CD14-positive monocyte (primary cell): ENCODE measurements at regions not wholly inside any gene's neighbourhood (a gene's known extent, or its start where the extent isn't known, plus 50 kb on each side); places are given as distances from the start of the nearest gene placed in this dataset.

Source experiments
- DNase-seq, 3 donors: peaks; one replicate each; pipeline ENCODE4 v3.0.0-alpha.2; 2011 to 2022
- H2AFZ ChIP-seq: 2 replicates; pipeline ENCODE4 v1.6.0; 2012; ENCODE audit warnings: mild to moderate bottlenecking, low read depth, low read length, inconsistent platforms; ENCODE audit not compliant: insufficient read depth, poor library complexity, severe bottlenecking
- H3K27ac ChIP-seq, 2 donors: 1 replicate in 1 of 2; 2 replicates in 1 of 2; pipeline ENCODE4 v1.5.1; 2012 to 2013; ENCODE audit warnings: low read length in 2 of 2, control low read depth in 1 of 2, inconsistent platforms in 1 of 2, low read depth in 1 of 2, mild to moderate bottlenecking in 1 of 2
- H3K27me3 ChIP-seq, 2 donors: one replicate each; pipeline versions ENCODE4 v1.6.0 to v1.6.1; 2011 to 2013; ENCODE audit warnings: low read length in 2 of 2; ENCODE audit not compliant: control insufficient read depth in 2 of 2, insufficient read depth in 2 of 2
- H3K36me3 ChIP-seq, 2 donors: replicated peaks in 1 of 2; 1 replicate in 1 of 2; 2 replicates in 1 of 2; pipeline versions ENCODE4 v1.5.1 to v1.6.1; 2012 to 2013; ENCODE audit warnings: low read length in 2 of 2, control low read depth in 1 of 2, inconsistent platforms in 1 of 2, mild to moderate bottlenecking in 1 of 2; ENCODE audit not compliant: insufficient read depth in 2 of 2, control insufficient read depth in 1 of 2
- H3K4me1 ChIP-seq, 2 donors: 1 replicate in 1 of 2; 2 replicates in 1 of 2; pipeline versions ENCODE4 v1.5.1 to v1.6.1; 2012 to 2013; ENCODE audit warnings: low read length in 2 of 2, control low read depth in 1 of 2, inconsistent platforms in 1 of 2, mild to moderate bottlenecking in 1 of 2, moderate library complexity in 1 of 2; ENCODE audit not compliant: insufficient read depth in 2 of 2, control insufficient read depth in 1 of 2
- H3K4me2 ChIP-seq: replicated peaks from 2 replicates; pipeline ENCODE3; 2012; ENCODE audit warnings: low read length, moderate library complexity, mild to moderate bottlenecking; ENCODE audit not compliant: poor library complexity, severe bottlenecking; ENCODE audit errors: extremely low read depth
- H3K4me3 ChIP-seq, 3 experiments: fragments of 200-600 bp in 1 of 3; sonication (generic) in 1 of 3; replicated peaks in 1 of 3; 1 replicate in 2 of 3; 2 replicates in 1 of 3; pipeline ENCODE4 v1.5.1; 2011 to 2013; ENCODE audit warnings: low read length in 3 of 3, mild to moderate bottlenecking in 3 of 3, control low read depth in 2 of 3, low read depth in 2 of 3, inconsistent platforms in 1 of 3, moderate library complexity in 1 of 3
- H3K79me2 ChIP-seq: 2 replicates; pipeline ENCODE4 v1.6.0; 2012; ENCODE audit warnings: mild to moderate bottlenecking, control low read depth, inconsistent platforms, low read length, moderate library complexity; ENCODE audit not compliant: insufficient read depth
- H3K9ac ChIP-seq: 2 replicates; pipeline ENCODE4 v1.6.0; 2017; ENCODE audit warnings: low read length, mild to moderate bottlenecking; ENCODE audit not compliant: insufficient read depth, poor library complexity, severe bottlenecking
- H3K9me3 ChIP-seq, 2 donors: replicated peaks in 1 of 2; 1 replicate in 1 of 2; 2 replicates in 1 of 2; pipeline versions ENCODE4 v1.5.1 to v1.6.1; 2012 to 2013; ENCODE audit warnings: low read length in 2 of 2, control low read depth in 1 of 2; ENCODE audit not compliant: control insufficient read depth in 1 of 2, insufficient read depth in 1 of 2
- H4K20me1 ChIP-seq: 2 replicates; pipeline ENCODE4 v1.6.0; 2012; ENCODE audit warnings: mild to moderate bottlenecking, low read length, control low read depth, moderate library complexity; ENCODE audit not compliant: insufficient read depth
- H3K27ac Mint-ChIP-seq, 7 donors: one replicate each; pipeline ENCODE4 v1.8.0; 2020; ENCODE audit warnings: mild to moderate bottlenecking in 7 of 7, mixed read lengths in 7 of 7, moderate library complexity in 6 of 7, inconsistent platforms in 2 of 7
- H3K27me3 Mint-ChIP-seq, 3 donors: one replicate each; pipeline ENCODE4 v1.8.0; 2021 to 2022; ENCODE audit warnings: low read depth in 3 of 3, mild to moderate bottlenecking in 3 of 3, mixed read lengths in 3 of 3, moderate library complexity in 3 of 3, inconsistent platforms in 1 of 3
- H3K36me3 Mint-ChIP-seq, 2 donors: one replicate each; pipeline ENCODE4 v1.8.0; 2020; ENCODE audit warnings: mixed read lengths in 2 of 2, inconsistent platforms in 1 of 2, mild to moderate bottlenecking in 1 of 2
- H3K4me1 Mint-ChIP-seq: one replicate; pipeline ENCODE4 v1.8.0; 2020; ENCODE audit warnings: mild to moderate bottlenecking, mixed read lengths
- H3K4me3 Mint-ChIP-seq, 2 donors: one replicate each; pipeline ENCODE4 v1.8.0; 2020; ENCODE audit warnings: mild to moderate bottlenecking in 2 of 2, mixed read lengths in 2 of 2, moderate library complexity in 1 of 2
- H3K9me3 Mint-ChIP-seq, 7 donors: one replicate each; pipeline ENCODE4 v1.8.0; 2020 to 2022; ENCODE audit warnings: mixed read lengths in 7 of 7, mild to moderate bottlenecking in 6 of 7, moderate library complexity in 6 of 7, inconsistent platforms in 2 of 7
- WGBS: methylation state at CpG from one replicate; pipeline ENCODE4 v1.1.5; 2013; ENCODE audit warnings: missing lambda C conversion rate; ENCODE audit not compliant: insufficient coverage; 5-methylcytosine and 5-hydroxymethylcytosine counted together
- intact Hi-C, 2 donors: fragments of 100-400 bp; cut with micrococcal nuclease; formaldehyde crosslinking; loops; one replicate each; pipeline versions ENCODE4 v1.15.0 to v1.15.1; 2023
- TF ChIP-seq, protein P1 (sequence below): fragments of 200-600 bp; IDR thresholded peaks from one replicate; pipeline ENCODE4 v1.8.0; 2022; ENCODE audit warnings: antibody characterized with exemption, mild to moderate bottlenecking

GRCh38 chr10:55367555-55367954 lies 566.5 kb upstream of the PCDH15 start:
- no peaks in the 10 kb centered on the region for H3K36me3 ChIP-seq
- no peaks in the 10 kb centered on the region for H3K9me3 ChIP-seq
- TF ChIP-seq, protein P1, sequence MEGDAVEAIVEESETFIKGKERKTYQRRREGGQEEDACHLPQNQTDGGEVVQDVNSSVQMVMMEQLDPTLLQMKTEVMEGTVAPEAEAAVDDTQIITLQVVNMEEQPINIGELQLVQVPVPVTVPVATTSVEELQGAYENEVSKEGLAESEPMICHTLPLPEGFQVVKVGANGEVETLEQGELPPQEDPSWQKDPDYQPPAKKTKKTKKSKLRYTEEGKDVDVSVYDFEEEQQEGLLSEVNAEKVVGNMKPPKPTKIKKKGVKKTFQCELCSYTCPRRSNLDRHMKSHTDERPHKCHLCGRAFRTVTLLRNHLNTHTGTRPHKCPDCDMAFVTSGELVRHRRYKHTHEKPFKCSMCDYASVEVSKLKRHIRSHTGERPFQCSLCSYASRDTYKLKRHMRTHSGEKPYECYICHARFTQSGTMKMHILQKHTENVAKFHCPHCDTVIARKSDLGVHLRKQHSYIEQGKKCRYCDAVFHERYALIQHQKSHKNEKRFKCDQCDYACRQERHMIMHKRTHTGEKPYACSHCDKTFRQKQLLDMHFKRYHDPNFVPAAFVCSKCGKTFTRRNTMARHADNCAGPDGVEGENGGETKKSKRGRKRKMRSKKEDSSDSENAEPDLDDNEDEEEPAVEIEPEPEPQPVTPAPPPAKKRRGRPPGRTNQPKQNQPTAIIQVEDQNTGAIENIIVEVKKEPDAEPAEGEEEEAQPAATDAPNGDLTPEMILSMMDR: no peak
- no peaks in the 10 kb centered on the region for H4K20me1 ChIP-seq
- H3K9ac ChIP-seq: no peak overlapping the region
- H3K27ac Mint-ChIP-seq: no peak overlapping the region
- H3K27me3 Mint-ChIP-seq: peaks cover 0 to 2% (median 0%) of the 10 kb centered on the region in 3 donors
- H3K4me1 Mint-ChIP-seq: no peaks in the 10 kb centered on the region
- no peak overlapping the region for H3K4me3 ChIP-seq
- no peak overlapping the region for H2AFZ ChIP-seq
- H3K4me2 ChIP-seq: no peak overlapping the region
- H3K4me1 ChIP-seq: no peaks in the 10 kb centered on the region
- peaks cover 0 to 2% (median 0%) of the 10 kb centered on the region in 7 donors for H3K9me3 Mint-ChIP-seq
- H3K36me3 Mint-ChIP-seq: no peaks in the 10 kb centered on the region
- H3K27me3 ChIP-seq: no peaks in the 10 kb centered on the region
- no peak for DNase-seq
- H3K79me2 ChIP-seq: no peaks in the 10 kb centered on the region
- H3K27ac ChIP-seq: no peak overlapping the region
- no peak overlapping the region for H3K4me3 Mint-ChIP-seq
- intact Hi-C loops: no loop called here

DNA sequence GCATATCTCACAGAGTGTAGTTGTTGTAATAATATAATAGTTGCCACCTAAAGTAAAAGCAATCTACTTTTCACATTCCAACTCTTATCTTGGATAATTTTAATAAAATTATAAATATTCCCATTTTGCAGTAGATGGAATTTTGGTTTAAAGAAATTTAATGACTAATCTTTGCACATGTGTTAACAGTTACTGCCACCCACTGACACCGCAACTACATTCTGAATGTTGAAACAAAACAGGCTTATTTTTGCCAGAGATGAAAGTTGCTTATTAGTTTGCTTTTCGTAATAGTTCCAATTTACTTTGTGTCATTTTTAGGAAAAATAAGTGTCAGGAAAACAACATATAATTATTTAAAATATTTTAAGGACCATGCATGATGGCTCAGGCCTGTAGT lies 557.5 kb upstream of the PCDH15 start:
- intact Hi-C loops: no loop called here
- Mint-ChIP-seq H3K4me1 (no peaks in the 10 kb centered on the region), H3K9me3 (no peaks in the 10 kb centered on the region), H3K4me3 (no peak overlapping the region), H3K36me3 (no peaks in the 10 kb centered on the region), H3K27me3 (no peaks in the 10 kb centered on the region), H3K27ac (no peak overlapping the region)
- Histone ChIP-seq H3K36me3 (no peaks in the 10 kb centered on the region), H3K4me2 (no peak overlapping the region), H3K27me3 (no peaks in the 10 kb centered on the region), H3K27ac (no peak overlapping the region), H2AFZ (no peak overlapping the region), H3K79me2 (no peaks in the 10 kb centered on the region), H3K4me3 (no peak overlapping the region), H3K9me3 (no peaks in the 10 kb centered on the region), H3K4me1 (no peaks in the 10 kb centered on the region), H3K9ac (no peak overlapping the region), H4K20me1 (no peaks in the 10 kb centered on the region)
- TF ChIP-seq, protein P1: no peak
- no CpG with 5 or more reads among the region's 2 CpGs for WGBS
- no peak for DNase-seq
